NCI-H460 (cell line): ENCODE measurements at regions not wholly inside any gene's neighbourhood (a gene's known extent, or its start where the extent isn't known, plus 50 kb on each side); places are given as distances from the start of the nearest gene placed in this dataset.

ENCODE experiments used
- DNase-seq: peaks from one replicate; pipeline ENCODE4 v3.0.0-alpha.2; 2016; ENCODE audit warnings: low read depth; ENCODE audit errors: extremely low read depth

GRCh38 chr13:74891610-74892009 is 590.4 kb downstream of the TBC1D4 start:
- no peak for DNase-seq

GRCh38 chr13:74889321-74889720 is 592.6 kb downstream of the TBC1D4 start:
- DNase-seq, result no peak

GRCh38 chr13:74886502-74886901 is 595.5 kb downstream of the TBC1D4 start:
- DNase-seq, result no peak

GRCh38 chr13:74883834-74884233 is 598.1 kb downstream of the TBC1D4 start:
- no peak for DNase-seq

- no peak for DNase-seq
These were observed 610.4 kb downstream of the TBC1D4 start for GRCh38 chr13:74871369-74872070.

GRCh38 chr13:74870865-74871264 is 611.1 kb downstream of the TBC1D4 start:
- DNase-seq, result no peak

- DNase-seq, result no peak
These were observed 612.1 kb downstream of the TBC1D4 start for GRCh38 chr13:74869846-74870245.

GRCh38 chr13:74868049-74868448 is 613.9 kb downstream of the TBC1D4 start:
- DNase-seq, result no peak

GRCh38 chr13:74867460-74867859 is 614.5 kb downstream of the TBC1D4 start:
- DNase-seq, result no peak

- DNase-seq, result no peak
These were observed 615.9 kb downstream of the TBC1D4 start for GRCh38 chr13:74866101-74866500.

- DNase-seq, result no peak
These were observed 616.3 kb downstream of the TBC1D4 start for GRCh38 chr13:74865656-74866055.

- DNase-seq, result no peak
These were observed 621.2 kb downstream of the TBC1D4 start for GRCh38 chr13:74860789-74861188.

GRCh38 chr13:74850893-74851292 is 631.1 kb downstream of the TBC1D4 start:
- no peak for DNase-seq

- no peak for DNase-seq
These were observed 634.0 kb downstream of the TBC1D4 start for GRCh38 chr13:74847966-74848365.

- DNase-seq, result no peak
These were observed 636.2 kb downstream of the TBC1D4 start for GRCh38 chr13:74845806-74846205.

- no peak for DNase-seq
These were observed 640.3 kb downstream of the TBC1D4 start for GRCh38 chr13:74841651-74842050.

GRCh38 chr13:74841123-74841522 is 640.8 kb downstream of the TBC1D4 start:
- no peak for DNase-seq

GRCh38 chr13:74839656-74840055 is 642.3 kb downstream of the TBC1D4 start:
- no peak for DNase-seq

- no peak for DNase-seq
These were observed 643.9 kb downstream of the TBC1D4 start for GRCh38 chr13:74838096-74838495.

- no peak for DNase-seq
These were observed 645.3 kb downstream of the TBC1D4 start for GRCh38 chr13:74836628-74837027.

GRCh38 chr13:74835579-74835978 is 646.4 kb downstream of the TBC1D4 start:
- DNase-seq, result no peak

- no peak for DNase-seq
These were observed 656.1 kb downstream of the TBC1D4 start for GRCh38 chr13:74825938-74826246.
